Mesothelial cell of epicardium (in vitro differentiated cells): ENCODE measurements at regions not wholly inside any gene's neighbourhood (a gene's known extent, or its start where the extent isn't known, plus 50 kb on each side); places are given as distances from the start of the nearest gene placed in this dataset.
"Not testable (repeated sequence)": the region's sequence is repeated elsewhere in the genome, so short reads cannot be mapped to it uniquely, and the experiment has no call there.

Source experiments
- DNase-seq, 2 experiments: peaks; one replicate each; pipeline ENCODE4 v3.0.0; 2021; ENCODE audit warnings: low spot score in 2 of 2; ENCODE audit not compliant: unreplicated experiment in 2 of 2
- H3K27ac Mint-ChIP-seq: 2 replicates; pipeline ENCODE4 v1.8.0; 2021; ENCODE audit warnings: mixed read lengths
- H3K27me3 Mint-ChIP-seq: 2 replicates; pipeline ENCODE4 v1.8.0; 2021; ENCODE audit warnings: low read depth, mixed read lengths
- H3K36me3 Mint-ChIP-seq: 2 replicates; pipeline ENCODE4 v1.8.0; 2021; ENCODE audit warnings: mixed read lengths
- H3K4me1 Mint-ChIP-seq: 2 replicates; pipeline ENCODE4 v1.8.0; 2021; ENCODE audit warnings: mixed read lengths
- H3K4me3 Mint-ChIP-seq: 2 replicates; pipeline ENCODE4 v1.8.0; 2021; ENCODE audit warnings: mild to moderate bottlenecking, moderate library complexity, mixed read lengths
- H3K9me3 Mint-ChIP-seq: 2 replicates; pipeline ENCODE4 v1.8.0; 2021; ENCODE audit warnings: mixed read lengths
- TF ChIP-seq, protein P1 (sequence below): fragments of 200-600 bp; sonication (generic); IDR thresholded peaks from one replicate; pipeline ENCODE4 v1.5.0; 2021; ENCODE audit warnings: antibody characterized with exemption; ENCODE audit not compliant: unreplicated experiment

DNA sequence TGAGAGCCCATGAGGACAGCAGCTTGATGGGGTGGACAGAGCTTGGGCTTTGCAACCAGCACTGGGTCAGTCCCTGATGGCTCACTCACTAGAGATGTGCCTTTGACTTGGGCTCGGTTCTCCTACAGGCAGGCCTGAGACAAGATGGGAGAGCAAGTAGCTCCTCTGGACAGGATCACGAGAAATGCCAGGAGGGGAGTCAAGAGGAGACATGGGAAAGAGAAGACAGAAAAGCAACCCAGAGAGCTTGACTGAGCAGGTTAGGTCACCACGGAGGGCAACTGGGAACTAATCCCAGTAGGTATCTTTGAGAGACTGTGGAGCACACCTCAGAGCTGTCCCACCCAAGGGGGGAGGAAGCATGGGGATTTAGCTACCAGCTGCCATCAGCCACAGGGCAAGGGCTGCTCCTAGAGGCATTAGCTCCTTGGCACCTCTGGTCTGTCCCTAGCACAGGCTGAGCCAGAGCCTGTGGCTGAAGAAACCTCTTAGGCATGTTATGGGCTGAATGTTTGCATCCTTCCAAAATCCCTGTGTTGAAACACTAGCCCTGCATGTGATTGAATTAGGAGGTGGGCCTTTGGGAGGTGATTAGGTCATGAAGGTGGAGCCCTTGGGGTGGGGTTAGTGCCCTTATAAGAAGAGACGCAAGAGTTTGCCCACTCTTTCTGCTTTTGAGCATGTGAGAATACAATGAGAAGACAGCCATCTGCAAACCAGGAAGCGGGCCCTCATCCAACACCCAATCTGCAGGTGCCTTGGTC is 145.6 kb downstream of the SMIM20 start:
- TF ChIP-seq, protein P1, sequence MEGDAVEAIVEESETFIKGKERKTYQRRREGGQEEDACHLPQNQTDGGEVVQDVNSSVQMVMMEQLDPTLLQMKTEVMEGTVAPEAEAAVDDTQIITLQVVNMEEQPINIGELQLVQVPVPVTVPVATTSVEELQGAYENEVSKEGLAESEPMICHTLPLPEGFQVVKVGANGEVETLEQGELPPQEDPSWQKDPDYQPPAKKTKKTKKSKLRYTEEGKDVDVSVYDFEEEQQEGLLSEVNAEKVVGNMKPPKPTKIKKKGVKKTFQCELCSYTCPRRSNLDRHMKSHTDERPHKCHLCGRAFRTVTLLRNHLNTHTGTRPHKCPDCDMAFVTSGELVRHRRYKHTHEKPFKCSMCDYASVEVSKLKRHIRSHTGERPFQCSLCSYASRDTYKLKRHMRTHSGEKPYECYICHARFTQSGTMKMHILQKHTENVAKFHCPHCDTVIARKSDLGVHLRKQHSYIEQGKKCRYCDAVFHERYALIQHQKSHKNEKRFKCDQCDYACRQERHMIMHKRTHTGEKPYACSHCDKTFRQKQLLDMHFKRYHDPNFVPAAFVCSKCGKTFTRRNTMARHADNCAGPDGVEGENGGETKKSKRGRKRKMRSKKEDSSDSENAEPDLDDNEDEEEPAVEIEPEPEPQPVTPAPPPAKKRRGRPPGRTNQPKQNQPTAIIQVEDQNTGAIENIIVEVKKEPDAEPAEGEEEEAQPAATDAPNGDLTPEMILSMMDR = no peak
- no peaks in the 10 kb centered on the region for H3K36me3 Mint-ChIP-seq

DNA sequence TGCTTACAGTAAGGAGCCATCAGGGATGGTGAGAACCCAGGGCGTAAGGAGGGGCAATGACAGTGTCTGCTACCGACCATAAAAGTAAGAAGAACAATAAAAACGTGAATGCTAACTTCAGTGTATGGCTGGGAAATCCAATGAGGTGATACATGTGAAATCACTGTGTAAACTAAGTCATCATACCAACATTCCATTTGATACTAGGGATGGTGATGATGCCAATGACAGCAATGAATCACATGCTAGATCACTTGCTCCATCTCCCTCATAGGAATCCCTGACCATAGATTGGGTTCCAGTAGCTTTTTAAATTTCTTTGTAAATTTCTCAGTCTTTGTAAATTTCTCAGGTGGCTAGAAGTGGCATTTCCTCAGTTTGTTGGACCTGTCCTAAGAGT is 146.3 kb downstream of the SMIM20 start:
- Mint-ChIP-seq H3K4me3 (no peak overlapping the region), H3K36me3 (no peaks in the 10 kb centered on the region), H3K27me3 (peaks cover 11% of the 10 kb centered on the region), H3K9me3 (no peaks in the 10 kb centered on the region), H3K4me1 (no peaks in the 10 kb centered on the region), H3K27ac (no peak overlapping the region)
- no peak for DNase-seq
- TF ChIP-seq, protein P1 = no peak

More for the DNA sequence above, 145.6 kb downstream of the SMIM20 start:
- no peak overlapping the region for H3K4me3 Mint-ChIP-seq
- no peak overlapping the region for H3K27ac Mint-ChIP-seq
- no peaks in the 10 kb centered on the region for H3K9me3 Mint-ChIP-seq
- H3K4me1 Mint-ChIP-seq = no peaks in the 10 kb centered on the region
- H3K27me3 Mint-ChIP-seq = peaks cover 11% of the 10 kb centered on the region
- no peak for DNase-seq

DNA sequence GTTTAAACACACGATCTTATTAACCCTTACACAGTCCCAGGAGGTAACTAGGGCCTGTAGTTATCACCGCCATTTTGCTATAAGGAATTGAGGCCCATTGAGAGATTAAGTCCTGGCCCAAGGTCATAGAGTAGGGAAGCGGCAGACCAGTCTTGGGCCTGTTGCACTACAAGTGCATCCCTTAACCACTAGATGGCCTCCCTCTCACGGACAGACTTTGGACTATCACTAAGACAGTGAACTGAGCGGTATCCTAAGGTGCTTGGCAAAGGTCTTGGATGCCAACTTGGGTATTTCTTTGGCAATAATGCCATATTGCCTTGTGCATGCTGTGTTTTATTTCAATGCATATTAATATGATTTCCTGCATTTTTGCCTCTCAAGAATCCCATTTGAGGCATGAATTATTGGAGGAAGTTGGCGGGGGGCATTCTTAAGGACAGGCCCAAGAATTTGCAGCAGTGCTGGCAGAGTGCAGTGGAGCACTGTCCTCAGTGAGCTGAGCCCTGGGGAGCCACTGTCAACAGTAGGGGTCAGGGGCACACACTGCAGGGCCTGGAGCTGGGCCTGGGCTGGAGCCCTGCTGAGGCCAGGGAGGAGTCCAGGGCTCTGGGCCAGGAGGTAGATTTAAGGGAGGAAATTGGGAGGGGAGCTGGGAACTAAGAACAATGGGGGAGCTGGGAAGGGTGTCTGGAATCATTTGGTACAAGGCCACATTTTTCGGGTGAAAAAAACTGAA is 147.4 kb downstream of the SMIM20 start:
- no peak overlapping the region for H3K4me3 Mint-ChIP-seq
- no peak for DNase-seq
- H3K4me1 Mint-ChIP-seq = no peaks in the 10 kb centered on the region
- peaks cover 13% of the 10 kb centered on the region for H3K27me3 Mint-ChIP-seq
- TF ChIP-seq, protein P1 = peak; percentile 16
- no peak overlapping the region for H3K27ac Mint-ChIP-seq
- no peaks in the 10 kb centered on the region for H3K9me3 Mint-ChIP-seq
- no peaks in the 10 kb centered on the region for H3K36me3 Mint-ChIP-seq

DNA sequence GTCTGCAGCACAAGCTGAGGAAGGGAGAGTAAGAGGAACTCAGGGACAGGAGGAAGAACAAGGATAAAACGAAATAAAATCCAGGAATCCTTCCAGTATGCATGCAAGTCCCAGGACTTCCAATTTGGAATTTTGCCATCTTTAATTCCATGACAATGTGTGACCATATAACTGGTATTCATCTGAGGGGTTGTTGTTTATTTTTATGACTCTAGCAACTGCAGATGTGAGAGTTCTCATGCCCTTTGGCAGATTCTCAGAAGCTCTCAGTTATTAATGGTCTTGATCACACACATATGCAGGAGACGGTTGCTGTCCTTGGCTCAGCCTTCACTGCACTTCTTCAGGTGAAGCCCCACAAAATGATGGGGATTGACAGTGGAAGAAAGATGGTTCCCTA is 148.2 kb downstream of the SMIM20 start:
- Mint-ChIP-seq H3K36me3 (no peaks in the 10 kb centered on the region), H3K27me3 (peaks cover 11% of the 10 kb centered on the region), H3K4me3 (no peak overlapping the region), H3K9me3 (no peaks in the 10 kb centered on the region), H3K4me1 (no peaks in the 10 kb centered on the region), H3K27ac (no peak overlapping the region)
- DNase-seq = no peak
- TF ChIP-seq, protein P1 = no peak

DNA sequence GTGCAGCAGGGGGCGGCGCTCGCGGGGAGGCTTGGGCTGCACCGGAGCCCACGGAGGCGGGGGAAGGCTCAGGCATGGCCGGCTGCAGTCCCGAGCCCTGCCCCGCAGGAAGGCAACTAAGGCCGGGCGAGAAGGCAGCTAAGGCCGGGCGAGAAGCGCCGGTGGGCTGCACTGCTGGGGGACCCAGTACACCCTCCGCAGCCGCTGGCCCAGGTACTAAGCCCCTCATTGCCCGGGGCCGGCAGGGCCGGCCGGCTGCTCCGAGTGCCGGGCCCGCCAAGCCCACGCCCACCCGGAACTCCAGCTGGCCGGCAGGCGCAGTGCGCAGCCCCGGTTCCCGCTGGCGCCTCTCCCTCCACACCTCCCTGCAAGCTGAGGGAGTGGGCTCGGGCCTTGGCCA is 150.0 kb downstream of the SMIM20 start:
- not testable (repeated sequence) for H3K27me3 Mint-ChIP-seq, H3K9me3 Mint-ChIP-seq

DNA sequence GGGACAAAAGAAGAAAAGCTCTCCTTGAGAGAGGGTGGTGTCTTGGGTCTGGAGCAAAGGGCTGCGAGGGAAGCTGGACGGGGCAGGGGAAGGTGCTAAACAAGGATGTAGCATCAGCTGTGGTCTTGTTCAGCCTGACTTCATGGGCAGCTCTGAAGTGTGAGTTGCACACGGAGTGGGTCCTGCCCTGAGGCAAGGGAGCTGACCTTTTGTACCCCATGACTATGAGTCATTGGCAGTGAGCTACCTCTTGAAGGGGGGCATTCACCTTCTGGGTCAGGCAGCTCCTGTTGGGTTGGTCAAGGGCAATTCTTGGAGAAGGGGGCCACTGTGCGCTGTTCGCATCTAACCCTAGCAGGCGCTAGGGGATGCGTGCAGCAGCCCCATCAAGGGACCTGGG is 151.8 kb downstream of the SMIM20 start:
- TF ChIP-seq, protein P1 = no peak
- DNase-seq = no peak
- Mint-ChIP-seq H3K36me3 (no peaks in the 10 kb centered on the region), H3K27ac (no peak overlapping the region), H3K4me1 (no peaks in the 10 kb centered on the region), H3K9me3 (no peaks in the 10 kb centered on the region), H3K4me3 (no peak overlapping the region), H3K27me3 (peaks cover 2% of the 10 kb centered on the region)

More for the DNA sequence above, 150.0 kb downstream of the SMIM20 start:
- not testable (repeated sequence) for H3K36me3 Mint-ChIP-seq, H3K4me1 Mint-ChIP-seq, H3K4me3 Mint-ChIP-seq, DNase-seq, H3K27ac Mint-ChIP-seq
